H1 (cell line): ENCODE measurements at regions not wholly inside any gene's neighbourhood (a gene's known extent, or its start where the extent isn't known, plus 50 kb on each side); places are given as distances from the start of the nearest gene placed in this dataset.

Source experiments
- ASH2L ChIP-seq: fragments of 200-600, 300-600 bp; sonication (generic); IDR thresholded peaks from one replicate; pipeline ENCODE4 v1.7.1; 2017; ENCODE audit warnings: low read length
- CHD7 ChIP-seq: fragments of 300-600 bp; sonication (generic); IDR thresholded peaks from 2 replicates; pipeline ENCODE4 v1.7.1; 2012; ENCODE audit warnings: low read length, moderate library complexity, mild to moderate bottlenecking, inconsistent platforms; ENCODE audit not compliant: insufficient replicate concordance
- GTF2F1 ChIP-seq: IDR thresholded peaks from 2 replicates; pipeline ENCODE4 v1.6.1; 2012; ENCODE audit warnings: low read depth, low read length, improper control_type of control experiment, borderline replicate concordance
- POU5F1 ChIP-seq: IDR thresholded peaks from 2 replicates; pipeline ENCODE4 v1.6.1; 2011; ENCODE audit warnings: low read depth, mild to moderate bottlenecking, low read length, moderate library complexity
- RAD21 ChIP-seq, 2 experiments: IDR thresholded peaks in 1 of 2; conservative IDR thresholded peaks in 1 of 2; 2 replicates each; pipeline ENCODE4 v1.6.1; 2011; ENCODE audit warnings: low read depth in 2 of 2, low read length in 2 of 2, improper control_type of control experiment in 1 of 2, inconsistent platforms in 1 of 2, mild to moderate bottlenecking in 1 of 2, moderate library complexity in 1 of 2
- SIX5 ChIP-seq: IDR thresholded peaks from 2 replicates; pipeline ENCODE4 v1.6.1; 2011; ENCODE audit warnings: mild to moderate bottlenecking, low read depth, low read length
- YY1 ChIP-seq: IDR thresholded peaks from 2 replicates; pipeline ENCODE4 v1.6.1; 2011; ENCODE audit warnings: low read depth, mild to moderate bottlenecking, low read length

GRCh38 chr2:176960061-176960460 lies 252.5 kb upstream of the HNRNPA3 start (continued):
- no peak for TF ChIP-seq CHD7
- no peak for TF ChIP-seq YY1
- no peak for TF ChIP-seq POU5F1
- TF ChIP-seq SIX5 = no peak
- no peak for TF ChIP-seq RAD21 (IDR thresholded peaks at IDR 0.05 in 1 of 2, conservative IDR thresholded peaks at IDR 0.05 in 1 of 2; ENCODE audit: low read depth in 2 of 2, low read length in 2 of 2)
- no peak for TF ChIP-seq ASH2L
- TF ChIP-seq GTF2F1 = no peak
